ENCODE measurements at regions not wholly inside any gene's neighbourhood (a gene's known extent, or its start where the extent isn't known, plus 50 kb on each side); places are given as distances from the start of the nearest gene placed in this dataset.

DNA sequence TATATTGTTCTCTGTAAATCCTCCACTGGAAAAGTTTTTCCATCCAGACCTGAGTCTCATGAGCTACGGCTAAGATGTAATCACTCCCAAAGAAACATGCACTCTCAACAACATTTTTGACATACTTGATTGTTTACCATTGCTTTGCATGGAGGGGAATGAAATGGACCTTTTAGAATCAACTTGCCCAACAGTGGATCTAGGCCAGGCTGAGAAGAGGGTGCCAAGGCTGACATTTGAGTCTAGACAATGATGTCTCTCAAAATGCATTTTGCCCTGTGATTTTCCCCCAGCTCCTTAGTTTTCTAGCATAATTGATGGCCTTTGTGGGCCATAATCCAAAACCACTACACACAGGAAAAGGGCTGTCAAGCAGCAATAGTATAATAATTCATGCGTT lies 297.9 kb upstream of the KLF6 start:
- TF ChIP-seq ELF4 (CRISPR knock-in tag; IDR thresholded peaks at IDR 0.05; ENCODE audit: low read depth): no peak
- TF ChIP-seq TEAD4 (CRISPR knock-in tag; IDR thresholded peaks at IDR 0.05): no peak
- TF ChIP-seq, protein P1, sequence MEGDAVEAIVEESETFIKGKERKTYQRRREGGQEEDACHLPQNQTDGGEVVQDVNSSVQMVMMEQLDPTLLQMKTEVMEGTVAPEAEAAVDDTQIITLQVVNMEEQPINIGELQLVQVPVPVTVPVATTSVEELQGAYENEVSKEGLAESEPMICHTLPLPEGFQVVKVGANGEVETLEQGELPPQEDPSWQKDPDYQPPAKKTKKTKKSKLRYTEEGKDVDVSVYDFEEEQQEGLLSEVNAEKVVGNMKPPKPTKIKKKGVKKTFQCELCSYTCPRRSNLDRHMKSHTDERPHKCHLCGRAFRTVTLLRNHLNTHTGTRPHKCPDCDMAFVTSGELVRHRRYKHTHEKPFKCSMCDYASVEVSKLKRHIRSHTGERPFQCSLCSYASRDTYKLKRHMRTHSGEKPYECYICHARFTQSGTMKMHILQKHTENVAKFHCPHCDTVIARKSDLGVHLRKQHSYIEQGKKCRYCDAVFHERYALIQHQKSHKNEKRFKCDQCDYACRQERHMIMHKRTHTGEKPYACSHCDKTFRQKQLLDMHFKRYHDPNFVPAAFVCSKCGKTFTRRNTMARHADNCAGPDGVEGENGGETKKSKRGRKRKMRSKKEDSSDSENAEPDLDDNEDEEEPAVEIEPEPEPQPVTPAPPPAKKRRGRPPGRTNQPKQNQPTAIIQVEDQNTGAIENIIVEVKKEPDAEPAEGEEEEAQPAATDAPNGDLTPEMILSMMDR (IDR thresholded peaks at IDR 0.05): no peak
- TF ChIP-seq, protein P2, sequence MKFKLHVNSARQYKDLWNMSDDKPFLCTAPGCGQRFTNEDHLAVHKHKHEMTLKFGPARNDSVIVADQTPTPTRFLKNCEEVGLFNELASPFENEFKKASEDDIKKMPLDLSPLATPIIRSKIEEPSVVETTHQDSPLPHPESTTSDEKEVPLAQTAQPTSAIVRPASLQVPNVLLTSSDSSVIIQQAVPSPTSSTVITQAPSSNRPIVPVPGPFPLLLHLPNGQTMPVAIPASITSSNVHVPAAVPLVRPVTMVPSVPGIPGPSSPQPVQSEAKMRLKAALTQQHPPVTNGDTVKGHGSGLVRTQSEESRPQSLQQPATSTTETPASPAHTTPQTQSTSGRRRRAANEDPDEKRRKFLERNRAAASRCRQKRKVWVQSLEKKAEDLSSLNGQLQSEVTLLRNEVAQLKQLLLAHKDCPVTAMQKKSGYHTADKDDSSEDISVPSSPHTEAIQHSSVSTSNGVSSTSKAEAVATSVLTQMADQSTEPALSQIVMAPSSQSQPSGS (CRISPR knock-in tag; IDR thresholded peaks at IDR 0.05; ENCODE audit: borderline replicate concordance, low read depth): no peak
- TF ChIP-seq ZNF232 (CRISPR knock-in tag; IDR thresholded peaks at IDR 0.05): no peak
